Endothelial cell of umbilical vein (primary cell): ENCODE measurements at regions not wholly inside any gene's neighbourhood (a gene's known extent, or its start where the extent isn't known, plus 50 kb on each side); places are given as distances from the start of the nearest gene placed in this dataset.

ENCODE experiments used
- BruUV-seq: library from RNA; stranded (reverse); fragments of 400-500 nt; replicated peaks from 2 replicates; lab custom pipeline; 2021; lab: Mats Ljungman, UMichigan
- CTCF ChIA-PET: fragments of 300-600, 350-600 bp; sonication (Branson Sonifier 250); formaldehyde crosslinking; loops from one replicate; lab custom pipeline; 2021; ENCODE audit warnings: antibody characterized with exemption, inconsistent platforms; lab: Charles Lee
- POLR2A ChIA-PET: fragments of 300-600, 350-600 bp; sonication (Branson Sonifier 250); formaldehyde crosslinking; loops from one replicate; lab custom pipeline; 2021; ENCODE audit warnings: antibody characterized with exemption, inconsistent platforms; lab: Charles Lee
- DNase-seq: peaks from one replicate; pipeline ENCODE4 v3.0.0-alpha.2; 2011; ENCODE audit warnings: low read depth, low spot score
- FAIRE-seq: peaks from 2 replicates; lab custom pipeline; 2011; peaks lifted over from hg19 to GRCh38; lab: Jason Lieb, UNC
- H2AFZ ChIP-seq: 2 replicates; pipeline ENCODE4 v1.6.0; 2012; ENCODE audit warnings: low read depth, low read length, control low read depth, inconsistent platforms
- H3K27ac ChIP-seq: 2 replicates; pipeline ENCODE4 v1.5.1; 2011; ENCODE audit warnings: low read depth, mild to moderate bottlenecking, control low read depth, low read length, moderate library complexity; ENCODE audit not compliant: insufficient read depth
- H3K27me3 ChIP-seq, 2 experiments: 2 replicates each; pipeline versions ENCODE4 v1.6.0 to v1.6.1; 2011; ENCODE audit warnings: low read length in 2 of 2, mixed read lengths in 1 of 2; ENCODE audit not compliant: control insufficient read depth in 2 of 2, insufficient read depth in 2 of 2
- H3K36me3 ChIP-seq, 2 experiments: 2 replicates in 1 of 2; 3 replicates in 1 of 2; pipeline ENCODE4 v1.5.1; 2011; ENCODE audit warnings: low read length in 2 of 2, mild to moderate bottlenecking in 1 of 2, moderate library complexity in 1 of 2; ENCODE audit not compliant: control insufficient read depth in 2 of 2, insufficient read depth in 2 of 2; ENCODE audit errors: extremely low read depth in 1 of 2
- H3K4me1 ChIP-seq: 3 replicates; pipeline ENCODE4 v1.5.1; 2011; ENCODE audit warnings: mild to moderate bottlenecking, low read length; ENCODE audit not compliant: control insufficient read depth, insufficient read depth; ENCODE audit errors: extremely low read depth
- H3K4me2 ChIP-seq: 2 replicates; pipeline ENCODE4 v1.6.1; 2011; ENCODE audit warnings: low read length, control low read depth, mixed read lengths; ENCODE audit not compliant: insufficient read depth
- H3K4me3 ChIP-seq, 3 experiments: fragments of 200-600 bp in 1 of 3; sonication (generic), shearing (Covaris generic) in 1 of 3; replicated peaks in 1 of 3; 2 replicates each; pipeline ENCODE4 v1.5.1; 2011 to 2016; ENCODE audit warnings: control low read depth in 3 of 3, low read length in 3 of 3, mild to moderate bottlenecking in 2 of 3, inconsistent platforms in 1 of 3, low read depth in 1 of 3, moderate library complexity in 1 of 3; ENCODE audit not compliant: insufficient read depth in 1 of 3
- H3K79me2 ChIP-seq: 2 replicates; pipeline ENCODE4 v1.6.0; 2012; ENCODE audit warnings: low read length, inconsistent platforms; ENCODE audit not compliant: control insufficient read depth, insufficient read depth
- H3K9ac ChIP-seq: replicated peaks from 2 replicates; pipeline ENCODE3; 2011; ENCODE audit warnings: low read length, control low read depth; ENCODE audit not compliant: insufficient read depth; ENCODE audit errors: extremely low read depth
- H3K9me1 ChIP-seq: replicated peaks from 3 replicates; pipeline ENCODE4 v1.6.0; 2011; ENCODE audit warnings: mild to moderate bottlenecking, low read length; ENCODE audit not compliant: control insufficient read depth, insufficient read depth; ENCODE audit errors: extremely low read depth
- H3K9me3 ChIP-seq: replicated peaks from 2 replicates; pipeline ENCODE4 v1.5.1; 2012; ENCODE audit warnings: low read length, inconsistent platforms; ENCODE audit not compliant: control insufficient read depth, insufficient read depth
- H4K20me1 ChIP-seq: replicated peaks from 2 replicates; pipeline ENCODE3; 2011; ENCODE audit warnings: mild to moderate bottlenecking, low read length; ENCODE audit not compliant: control insufficient read depth, insufficient read depth; ENCODE audit errors: extremely low read depth
- EZH2 ChIP-seq: IDR thresholded peaks from 2 replicates; pipeline ENCODE4 v1.6.1; 2012; ENCODE audit warnings: borderline replicate concordance, low read depth, mild to moderate bottlenecking, moderate library complexity, low read length, inconsistent platforms; ENCODE audit not compliant: severe bottlenecking
- FOS ChIP-seq: IDR thresholded peaks from 2 replicates; pipeline ENCODE4 v1.6.1; 2011; ENCODE audit warnings: mild to moderate bottlenecking, low read length, moderate library complexity, borderline replicate concordance; ENCODE audit not compliant: insufficient read depth
- GATA2 ChIP-seq: IDR thresholded peaks from 2 replicates; pipeline ENCODE4 v1.7.0; 2011; ENCODE audit warnings: low read depth, mild to moderate bottlenecking, moderate library complexity, mixed read lengths, low read length; ENCODE audit not compliant: insufficient read length, insufficient read depth
- MYC ChIP-seq: IDR thresholded peaks from one replicate; pipeline ENCODE4 v1.6.1; 2011; ENCODE audit warnings: mild to moderate bottlenecking, low read depth, low read length
- POLR2A ChIP-seq: IDR thresholded peaks from 2 replicates; pipeline ENCODE4 v1.6.1; 2012; ENCODE audit warnings: low read depth, mild to moderate bottlenecking, control low read depth, low read length
- dilution Hi-C: fragments of 300-500 bp; cut with MboI; formaldehyde crosslinking; loops from one replicate; pipeline ENCODE4 v1.15.0; 2019; ENCODE audit warnings: low sequenced_read_pairs; ENCODE audit not compliant: extremely low pct_ligation_motif_present
- intact Hi-C: fragments of 100-400 bp; cut with micrococcal nuclease; formaldehyde crosslinking; loops from one replicate; pipeline ENCODE4 v1.10.0; 2022
- TF ChIP-seq, protein P1 (sequence below): IDR thresholded peaks from 2 replicates; pipeline ENCODE4 v1.6.1; 2011; ENCODE audit not compliant: insufficient read depth, insufficient read length
- TF ChIP-seq, protein P2 (sequence below), 2 donors: IDR thresholded peaks; 1 replicate in 1 of 2; 2 replicates in 1 of 2; pipeline ENCODE4 v1.5.1; 2011; ENCODE audit warnings: low read length in 2 of 2, mild to moderate bottlenecking in 2 of 2, moderate library complexity in 2 of 2, control low read depth in 1 of 2, inconsistent platforms in 1 of 2, low read depth in 1 of 2; ENCODE audit not compliant: insufficient read depth in 1 of 2; ENCODE audit errors: extremely low read depth in 1 of 2

DNA sequence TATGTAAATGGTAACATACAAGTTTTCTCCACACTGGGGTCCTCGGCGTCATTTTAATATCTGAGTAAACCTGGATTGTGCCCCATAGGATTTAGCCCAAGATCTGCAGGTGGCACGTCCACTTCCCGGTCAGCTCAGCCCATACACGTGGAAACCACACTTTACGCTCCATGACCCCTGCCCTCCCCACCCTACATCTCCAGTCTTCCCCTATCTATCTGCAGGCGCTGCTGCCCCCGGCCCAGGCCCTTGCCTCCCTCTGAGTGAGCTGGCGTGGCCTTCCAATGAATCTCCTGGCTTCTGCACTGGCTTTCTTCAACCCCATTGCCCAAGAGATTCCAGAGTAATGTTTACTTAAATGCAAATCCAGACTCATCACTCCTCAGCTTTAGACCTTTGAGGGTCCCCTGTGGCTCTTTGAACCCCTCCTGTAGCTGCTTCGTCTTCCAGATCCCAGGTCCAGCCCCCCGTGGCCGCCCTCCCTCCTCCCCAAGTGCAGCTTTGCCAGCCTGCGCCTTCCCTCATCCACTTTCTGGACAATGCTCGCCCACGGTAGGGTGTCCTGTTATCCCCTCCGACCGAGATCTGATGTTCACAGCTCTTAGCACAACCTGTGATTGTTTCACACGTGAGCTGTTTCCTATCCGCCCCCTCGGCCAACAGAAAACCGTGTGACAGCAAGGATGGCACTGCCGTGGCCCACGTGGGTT, 421.4 kb upstream of the SALL3 start:
- dilution Hi-C loops (no loop called here), intact Hi-C loops (no loop called here)
- no TSS peak for BruUV-seq
- Histone ChIP-seq H3K79me2 (no peaks in the 10 kb centered on the region), H3K4me2 (no peak overlapping the region), H3K4me3 (no peak overlapping the region), H2AFZ (no peak overlapping the region), H3K4me1 (no peaks in the 10 kb centered on the region), H4K20me1 (no peaks in the 10 kb centered on the region), H3K27ac (no peak overlapping the region), H3K36me3 (no peaks in the 10 kb centered on the region), H3K27me3 (no peaks in the 10 kb centered on the region), H3K9me3 (no peaks in the 10 kb centered on the region), H3K9me1 (no peaks in the 10 kb centered on the region), H3K9ac (no peak overlapping the region)
- DNase-seq, result no peak
- FAIRE-seq, result no peak
- ChIA-PET POLR2A (no interaction called here), CTCF (no interaction called here)
- TF ChIP-seq POLR2A (no peak), FOS (no peak)

DNA sequence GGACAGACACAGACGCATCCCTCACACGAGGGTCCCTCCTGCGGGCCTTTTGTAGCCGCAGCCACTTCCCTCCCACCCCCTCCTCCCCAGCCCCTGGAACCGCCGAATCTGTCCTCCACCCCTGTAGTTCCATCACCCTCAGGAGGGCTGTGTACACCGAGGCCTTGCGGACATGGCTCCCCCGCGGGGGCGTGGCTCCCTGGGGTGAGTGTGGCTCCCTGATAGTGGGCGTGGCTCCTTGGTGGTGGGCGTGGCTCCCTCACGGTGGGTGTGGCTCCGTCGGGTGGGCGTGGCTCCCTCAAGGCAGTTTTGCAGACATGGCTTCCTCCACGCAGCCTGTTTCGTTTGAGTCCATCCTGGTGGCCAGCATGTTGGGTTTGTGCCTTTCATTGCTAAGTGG, 420.7 kb upstream of the SALL3 start:
- no peak for DNase-seq
- Histone ChIP-seq H3K79me2 (no peaks in the 10 kb centered on the region), H3K9ac (no peak overlapping the region), H3K4me2 (no peak overlapping the region), H4K20me1 (no peaks in the 10 kb centered on the region), H3K27ac (no peak overlapping the region), H3K36me3 (no peaks in the 10 kb centered on the region), H3K27me3 (no peaks in the 10 kb centered on the region), H3K4me1 (no peaks in the 10 kb centered on the region), H3K9me1 (no peaks in the 10 kb centered on the region), H3K9me3 (no peaks in the 10 kb centered on the region), H3K4me3 (no peak overlapping the region), H2AFZ (no peak overlapping the region)
- ChIA-PET POLR2A (no interaction called here), CTCF (no interaction called here)
- no TSS peak for BruUV-seq
- TF ChIP-seq MYC (no peak), GATA2 (no peak), EZH2 (no peak)
- TF ChIP-seq, protein P1, sequence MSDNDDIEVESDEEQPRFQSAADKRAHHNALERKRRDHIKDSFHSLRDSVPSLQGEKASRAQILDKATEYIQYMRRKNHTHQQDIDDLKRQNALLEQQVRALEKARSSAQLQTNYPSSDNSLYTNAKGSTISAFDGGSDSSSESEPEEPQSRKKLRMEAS, result no peak
- TF ChIP-seq, protein P2, sequence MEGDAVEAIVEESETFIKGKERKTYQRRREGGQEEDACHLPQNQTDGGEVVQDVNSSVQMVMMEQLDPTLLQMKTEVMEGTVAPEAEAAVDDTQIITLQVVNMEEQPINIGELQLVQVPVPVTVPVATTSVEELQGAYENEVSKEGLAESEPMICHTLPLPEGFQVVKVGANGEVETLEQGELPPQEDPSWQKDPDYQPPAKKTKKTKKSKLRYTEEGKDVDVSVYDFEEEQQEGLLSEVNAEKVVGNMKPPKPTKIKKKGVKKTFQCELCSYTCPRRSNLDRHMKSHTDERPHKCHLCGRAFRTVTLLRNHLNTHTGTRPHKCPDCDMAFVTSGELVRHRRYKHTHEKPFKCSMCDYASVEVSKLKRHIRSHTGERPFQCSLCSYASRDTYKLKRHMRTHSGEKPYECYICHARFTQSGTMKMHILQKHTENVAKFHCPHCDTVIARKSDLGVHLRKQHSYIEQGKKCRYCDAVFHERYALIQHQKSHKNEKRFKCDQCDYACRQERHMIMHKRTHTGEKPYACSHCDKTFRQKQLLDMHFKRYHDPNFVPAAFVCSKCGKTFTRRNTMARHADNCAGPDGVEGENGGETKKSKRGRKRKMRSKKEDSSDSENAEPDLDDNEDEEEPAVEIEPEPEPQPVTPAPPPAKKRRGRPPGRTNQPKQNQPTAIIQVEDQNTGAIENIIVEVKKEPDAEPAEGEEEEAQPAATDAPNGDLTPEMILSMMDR (IDR thresholded peaks at IDR 0.05; ENCODE audit: extremely low read depth in 1 of 2, insufficient read depth in 1 of 2, low read depth in 1 of 2, low read length in 2 of 2), result no peak
- FAIRE-seq, result no peak
- dilution Hi-C loops (no loop called here), intact Hi-C loops (no loop called here)
